ENCODE measurements at regions not wholly inside any gene's neighbourhood (a gene's known extent, or its start where the extent isn't known, plus 50 kb on each side); places are given as distances from the start of the nearest gene placed in this dataset.

- TF ChIP-seq, protein P1, sequence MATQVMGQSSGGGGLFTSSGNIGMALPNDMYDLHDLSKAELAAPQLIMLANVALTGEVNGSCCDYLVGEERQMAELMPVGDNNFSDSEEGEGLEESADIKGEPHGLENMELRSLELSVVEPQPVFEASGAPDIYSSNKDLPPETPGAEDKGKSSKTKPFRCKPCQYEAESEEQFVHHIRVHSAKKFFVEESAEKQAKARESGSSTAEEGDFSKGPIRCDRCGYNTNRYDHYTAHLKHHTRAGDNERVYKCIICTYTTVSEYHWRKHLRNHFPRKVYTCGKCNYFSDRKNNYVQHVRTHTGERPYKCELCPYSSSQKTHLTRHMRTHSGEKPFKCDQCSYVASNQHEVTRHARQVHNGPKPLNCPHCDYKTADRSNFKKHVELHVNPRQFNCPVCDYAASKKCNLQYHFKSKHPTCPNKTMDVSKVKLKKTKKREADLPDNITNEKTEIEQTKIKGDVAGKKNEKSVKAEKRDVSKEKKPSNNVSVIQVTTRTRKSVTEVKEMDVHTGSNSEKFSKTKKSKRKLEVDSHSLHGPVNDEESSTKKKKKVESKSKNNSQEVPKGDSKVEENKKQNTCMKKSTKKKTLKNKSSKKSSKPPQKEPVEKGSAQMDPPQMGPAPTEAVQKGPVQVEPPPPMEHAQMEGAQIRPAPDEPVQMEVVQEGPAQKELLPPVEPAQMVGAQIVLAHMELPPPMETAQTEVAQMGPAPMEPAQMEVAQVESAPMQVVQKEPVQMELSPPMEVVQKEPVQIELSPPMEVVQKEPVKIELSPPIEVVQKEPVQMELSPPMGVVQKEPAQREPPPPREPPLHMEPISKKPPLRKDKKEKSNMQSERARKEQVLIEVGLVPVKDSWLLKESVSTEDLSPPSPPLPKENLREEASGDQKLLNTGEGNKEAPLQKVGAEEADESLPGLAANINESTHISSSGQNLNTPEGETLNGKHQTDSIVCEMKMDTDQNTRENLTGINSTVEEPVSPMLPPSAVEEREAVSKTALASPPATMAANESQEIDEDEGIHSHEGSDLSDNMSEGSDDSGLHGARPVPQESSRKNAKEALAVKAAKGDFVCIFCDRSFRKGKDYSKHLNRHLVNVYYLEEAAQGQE (IDR thresholded peaks at IDR 0.05; ENCODE audit: insufficient read depth in 1 of 2, low read depth in 2 of 2, low read length in 2 of 2): no peak
- TF ChIP-seq TAF1 (IDR thresholded peaks at IDR 0.05; ENCODE audit: borderline replicate concordance, insufficient read depth, low read length): no peak
- TF ChIP-seq FOXP2 (optimal IDR thresholded peaks at IDR 0.05; ENCODE audit: borderline replicate concordance, extremely low read depth, extremely low read length, insufficient read depth): no peak
- no peak for TF ChIP-seq POLR2AphosphoS5 (IDR thresholded peaks at IDR 0.05; ENCODE audit: low read depth, low read length)
- TF ChIP-seq SIN3A (IDR thresholded peaks at IDR 0.05; ENCODE audit: borderline replicate concordance, insufficient read depth, low read length): no peak
Observed at GRCh38 chr15:93299675-93300074, 210.7 kb upstream of the RGMA start.

DNA sequence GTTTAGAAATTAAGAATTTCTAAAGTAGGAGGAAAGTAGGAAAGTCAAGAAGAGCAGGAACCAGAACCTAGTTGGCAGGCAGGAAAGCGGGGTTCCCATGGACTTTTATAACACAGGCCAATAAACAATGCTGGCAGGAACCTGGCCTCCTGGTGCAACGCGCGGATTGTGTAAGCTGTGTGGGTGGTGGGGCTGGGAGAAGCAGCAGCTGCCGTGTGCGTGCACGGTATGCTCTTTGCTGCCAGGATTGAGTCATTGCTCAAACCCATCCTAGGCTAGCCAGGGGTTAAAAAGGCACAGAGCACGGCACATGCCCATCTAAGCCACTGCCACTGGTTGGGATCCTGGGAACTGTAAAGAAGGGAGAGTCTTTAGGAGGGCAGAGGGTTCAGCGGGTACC lies 209.9 kb upstream of the RGMA start:
- TF ChIP-seq SIN3A (IDR thresholded peaks at IDR 0.05; ENCODE audit: borderline replicate concordance, insufficient read depth, low read length): no peak
- TF ChIP-seq POLR2AphosphoS5 (IDR thresholded peaks at IDR 0.05; ENCODE audit: low read depth, low read length): no peak
- TF ChIP-seq TAF1 (IDR thresholded peaks at IDR 0.05; ENCODE audit: borderline replicate concordance, insufficient read depth, low read length): no peak
- TF ChIP-seq, protein P1 (IDR thresholded peaks at IDR 0.05; ENCODE audit: insufficient read depth in 1 of 2, low read depth in 2 of 2, low read length in 2 of 2): no peak
- no peak for TF ChIP-seq FOXP2 (optimal IDR thresholded peaks at IDR 0.05; ENCODE audit: borderline replicate concordance, extremely low read depth, extremely low read length, insufficient read depth)

GRCh38 chr15:93296759-93297500 lies 207.9 kb upstream of the RGMA start:
- TF ChIP-seq, protein P1 (IDR thresholded peaks at IDR 0.05; ENCODE audit: insufficient read depth in 1 of 2, low read depth in 2 of 2, low read length in 2 of 2): no peak
- TF ChIP-seq FOXP2 (optimal IDR thresholded peaks at IDR 0.05; ENCODE audit: borderline replicate concordance, extremely low read depth, extremely low read length, insufficient read depth): no peak
- no peak for TF ChIP-seq TAF1 (IDR thresholded peaks at IDR 0.05; ENCODE audit: borderline replicate concordance, insufficient read depth, low read length)
- no peak for TF ChIP-seq POLR2AphosphoS5 (IDR thresholded peaks at IDR 0.05; ENCODE audit: low read depth, low read length)
- no peak for TF ChIP-seq SIN3A (IDR thresholded peaks at IDR 0.05; ENCODE audit: borderline replicate concordance, insufficient read depth, low read length)

DNA sequence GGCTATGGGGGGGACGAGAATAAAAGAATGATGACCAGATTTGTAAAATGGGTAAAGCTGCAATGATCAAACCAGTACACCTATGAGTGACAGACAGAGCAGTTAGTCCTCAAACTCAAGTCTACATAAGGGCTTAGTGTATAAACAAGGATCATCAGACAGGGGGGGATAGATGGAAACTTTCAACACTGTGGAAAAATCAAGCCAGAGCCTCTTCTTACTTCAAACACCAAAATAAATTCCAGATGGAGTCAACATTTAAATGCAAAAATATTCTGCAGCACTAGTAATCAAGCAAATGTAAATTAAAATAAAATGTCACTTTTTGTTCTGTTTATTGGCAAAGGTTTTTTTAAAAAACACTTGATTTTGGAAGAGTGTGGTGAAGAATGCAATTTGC lies 205.9 kb upstream of the RGMA start:
- TF ChIP-seq POLR2AphosphoS5 (IDR thresholded peaks at IDR 0.05; ENCODE audit: low read depth, low read length) (no peak), SIN3A (IDR thresholded peaks at IDR 0.05; ENCODE audit: borderline replicate concordance, insufficient read depth, low read length) (no peak), TAF1 (IDR thresholded peaks at IDR 0.05; ENCODE audit: borderline replicate concordance, insufficient read depth, low read length) (no peak)
- TF ChIP-seq, protein P1 (IDR thresholded peaks at IDR 0.05; ENCODE audit: insufficient read depth in 1 of 2, low read depth in 2 of 2, low read length in 2 of 2): no peak

Data from PFSK-1 (cell line).